H1 (cell line): ENCODE measurements at regions not wholly inside any gene's neighbourhood (a gene's known extent, or its start where the extent isn't known, plus 50 kb on each side); places are given as distances from the start of the nearest gene placed in this dataset.

Experiments
- ATF2 ChIP-seq: IDR thresholded peaks from 2 replicates; pipeline ENCODE4 v1.6.1; 2012; ENCODE audit warnings: low read length, inconsistent platforms

GRCh38 chr16:64648282-64648681 is 473.6 kb downstream of the CDH11 start (continued):
- no peak for TF ChIP-seq ATF2
